Tibial artery (tissue), 4 donors: ENCODE measurements at regions not wholly inside any gene's neighbourhood (a gene's known extent, or its start where the extent isn't known, plus 50 kb on each side); places are given as distances from the start of the nearest gene placed in this dataset.

Source experiments
- DNase-seq, 2 donors: peaks; one replicate each; pipeline ENCODE4 v3.0.0-alpha.2; 2019
- H3K27ac ChIP-seq, 2 donors: fragments of 200-600 bp; sonication (generic) in 1 of 2; 1 replicate in 1 of 2; 2 replicates in 1 of 2; pipeline ENCODE4 v1.5.1; 2018 to 2019; ENCODE audit warnings: mild to moderate bottlenecking in 1 of 2
- H3K27me3 ChIP-seq, 2 donors: fragments of 200-600 bp; sonication (generic) in 1 of 2; one replicate each; pipeline versions ENCODE4 v1.5.1 to v1.6.0; 2016 to 2019
- H3K36me3 ChIP-seq, 3 donors: fragments of 200-600 bp; sonication (generic) in 2 of 3; one replicate each; pipeline ENCODE4 v1.5.1; 2016 to 2019; ENCODE audit warnings: mild to moderate bottlenecking in 2 of 3
- H3K4me1 ChIP-seq, 4 donors: fragments of 200-600 bp; sonication (generic) in 2 of 4; 1 replicate in 3 of 4; 2 replicates in 1 of 4; pipeline ENCODE4 v1.5.1; 2016 to 2019
- H3K4me3 ChIP-seq, 2 donors: fragments of 200-600 bp; sonication (generic) in 1 of 2; 1 replicate in 1 of 2; 2 replicates in 1 of 2; pipeline ENCODE4 v1.5.1; 2018 to 2019; ENCODE audit warnings: mild to moderate bottlenecking in 2 of 2
- H3K9me3 ChIP-seq, 3 donors: fragments of 200-600 bp; sonication (generic) in 1 of 3; one replicate each; pipeline ENCODE4 v1.5.1; 2016 to 2019
- CTCF ChIP-seq, 2 experiments: fragments of 200-600 bp in 1 of 2; fragments of 450-650 bp in 1 of 2; IDR thresholded peaks; one replicate each; pipeline ENCODE4 v1.5.1; 2017 to 2019; ENCODE audit warnings: antibody characterized with exemption in 2 of 2, mild to moderate bottlenecking in 1 of 2, moderate library complexity in 1 of 2
- intact Hi-C: fragments of 100-400 bp; cut with DNase I; formaldehyde crosslinking; loops from one replicate; pipeline ENCODE4 v1.15.0; 2023; ENCODE audit warnings: low total_unique reads

GRCh38 chr5:74199436-74200210 lies 440.9 kb downstream of the ENC1 start:
- Histone ChIP-seq H3K27me3 (no peaks in the 10 kb centered on the region), H3K27ac (no peak overlapping the region), H3K36me3 (no peaks in the 10 kb centered on the region), H3K9me3 (no peaks in the 10 kb centered on the region), H3K4me3 (no peak overlapping the region), H3K4me1 (peaks cover 0 to 20% (median 12%) of the 10 kb centered on the region in 4 donors)
- intact Hi-C loops: no loop called here
- TF ChIP-seq CTCF (IDR thresholded peaks at IDR 0.05): no peak
- DNase-seq: no peak

GRCh38 chr5:74199005-74199404 lies 441.5 kb downstream of the ENC1 start:
- no peak for DNase-seq
- H3K27ac ChIP-seq: no peak overlapping the region
- no peak for TF ChIP-seq CTCF (IDR thresholded peaks at IDR 0.05)
- H3K27me3 ChIP-seq: no peaks in the 10 kb centered on the region
- H3K9me3 ChIP-seq: no peaks in the 10 kb centered on the region
- no peak overlapping the region for H3K4me3 ChIP-seq
- peaks cover 0 to 15% (median 12%) of the 10 kb centered on the region in 4 donors for H3K4me1 ChIP-seq
- no peaks in the 10 kb centered on the region for H3K36me3 ChIP-seq
- intact Hi-C loops: no loop called here

GRCh38 chr5:74198156-74198555 lies 442.4 kb downstream of the ENC1 start:
- Histone ChIP-seq H3K9me3 (no peaks in the 10 kb centered on the region), H3K4me1 (peaks cover 0 to 14% (median 12%) of the 10 kb centered on the region in 4 donors), H3K27ac (no peak overlapping the region), H3K4me3 (no peak overlapping the region), H3K36me3 (no peaks in the 10 kb centered on the region), H3K27me3 (no peaks in the 10 kb centered on the region)
- DNase-seq: no peak
- intact Hi-C loops: no loop called here
- no peak for TF ChIP-seq CTCF (IDR thresholded peaks at IDR 0.05)

GRCh38 chr5:74196233-74196632 lies 444.3 kb downstream of the ENC1 start:
- no peak for TF ChIP-seq CTCF (IDR thresholded peaks at IDR 0.05)
- Histone ChIP-seq H3K27me3 (no peaks in the 10 kb centered on the region), H3K27ac (no peak overlapping the region), H3K36me3 (no peaks in the 10 kb centered on the region), H3K9me3 (no peaks in the 10 kb centered on the region), H3K4me3 (no peak overlapping the region), H3K4me1 (peaks cover 0 to 10% (median 7%) of the 10 kb centered on the region in 4 donors)
- no peak for DNase-seq
- intact Hi-C loops: no loop called here

- no peaks in the 10 kb centered on the region for H3K9me3 ChIP-seq
- intact Hi-C loops: no loop called here
- DNase-seq: no peak
- no peaks in the 10 kb centered on the region for H3K36me3 ChIP-seq
- H3K27ac ChIP-seq: no peak overlapping the region
- H3K27me3 ChIP-seq: no peaks in the 10 kb centered on the region
- no peaks in the 10 kb centered on the region for H3K4me1 ChIP-seq
- no peak overlapping the region for H3K4me3 ChIP-seq
- no peak for TF ChIP-seq CTCF (IDR thresholded peaks at IDR 0.05)
Observed at GRCh38 chr5:74194196-74194595, 446.3 kb downstream of the ENC1 start.
